ENCODE measurements at regions not wholly inside any gene's neighbourhood (a gene's known extent, or its start where the extent isn't known, plus 50 kb on each side); places are given as distances from the start of the nearest gene placed in this dataset.
A peak's percentile ranks its signal among the peaks of the same experiment; 100 is the strongest.

- POLR2A ChIA-PET, result no interaction called here
- CTCF ChIA-PET, result no interaction called here
Observed at GRCh38 chr7:15848901-15849300, 162.4 kb upstream of the MEOX2 start.

GRCh38 chr7:15848362-15848761 is 161.9 kb upstream of the MEOX2 start:
- POLR2A ChIA-PET, result no interaction called here
- DNase-seq (ENCODE audit: low read depth, low spot score), result no peak
- H3K4me3 ChIP-seq (ENCODE audit: low read depth, low read length), result no peak overlapping the region
- TF ChIP-seq CTCF (IDR thresholded peaks at IDR 0.05; ENCODE audit: insufficient read depth, low read length, missing control alignments), result no peak
- CTCF ChIA-PET, result no interaction called here

More at GRCh38 chr7:15848901-15849300, 162.4 kb upstream of the MEOX2 start:
- H3K4me3 ChIP-seq (ENCODE audit: low read depth, low read length), result no peak overlapping the region
- TF ChIP-seq CTCF (IDR thresholded peaks at IDR 0.05; ENCODE audit: insufficient read depth, low read length, missing control alignments), result no peak
- no peak for DNase-seq (ENCODE audit: low read depth, low spot score)

DNA sequence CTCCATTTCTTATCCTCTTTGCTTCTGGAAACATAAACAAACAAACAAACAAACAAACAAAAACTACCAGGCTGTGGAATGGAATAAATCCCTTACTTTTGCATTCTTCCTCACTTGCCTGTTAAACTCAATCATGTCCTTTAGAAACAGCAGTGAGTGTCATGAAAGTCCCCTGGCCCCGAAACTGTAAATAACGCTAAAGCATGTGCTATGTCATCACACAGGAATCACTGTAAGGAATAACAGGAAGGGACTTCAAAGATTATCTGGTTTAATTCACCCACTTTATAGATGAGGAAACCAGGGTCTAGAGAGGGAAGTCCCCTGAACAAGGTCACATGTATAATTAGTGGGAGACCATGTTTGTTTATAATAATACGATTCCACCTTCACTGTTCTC is 159.4 kb upstream of the MEOX2 start:
- DNase-seq (ENCODE audit: low read depth, low spot score), result no peak
- no peak for TF ChIP-seq CTCF (IDR thresholded peaks at IDR 0.05; ENCODE audit: insufficient read depth, low read length, missing control alignments)
- CTCF ChIA-PET, result no interaction called here
- POLR2A ChIA-PET, result no interaction called here
- H3K4me3 ChIP-seq (ENCODE audit: low read depth, low read length), result no peak overlapping the region

- POLR2A ChIA-PET, result no interaction called here
- TF ChIP-seq CTCF (IDR thresholded peaks at IDR 0.05; ENCODE audit: insufficient read depth, low read length, missing control alignments), result no peak
- no peak for DNase-seq (ENCODE audit: low read depth, low spot score)
- no peak overlapping the region for H3K4me3 ChIP-seq (ENCODE audit: low read depth, low read length)
- CTCF ChIA-PET, result no interaction called here
Observed at GRCh38 chr7:15845461-15845860, 159.0 kb upstream of the MEOX2 start.

DNA sequence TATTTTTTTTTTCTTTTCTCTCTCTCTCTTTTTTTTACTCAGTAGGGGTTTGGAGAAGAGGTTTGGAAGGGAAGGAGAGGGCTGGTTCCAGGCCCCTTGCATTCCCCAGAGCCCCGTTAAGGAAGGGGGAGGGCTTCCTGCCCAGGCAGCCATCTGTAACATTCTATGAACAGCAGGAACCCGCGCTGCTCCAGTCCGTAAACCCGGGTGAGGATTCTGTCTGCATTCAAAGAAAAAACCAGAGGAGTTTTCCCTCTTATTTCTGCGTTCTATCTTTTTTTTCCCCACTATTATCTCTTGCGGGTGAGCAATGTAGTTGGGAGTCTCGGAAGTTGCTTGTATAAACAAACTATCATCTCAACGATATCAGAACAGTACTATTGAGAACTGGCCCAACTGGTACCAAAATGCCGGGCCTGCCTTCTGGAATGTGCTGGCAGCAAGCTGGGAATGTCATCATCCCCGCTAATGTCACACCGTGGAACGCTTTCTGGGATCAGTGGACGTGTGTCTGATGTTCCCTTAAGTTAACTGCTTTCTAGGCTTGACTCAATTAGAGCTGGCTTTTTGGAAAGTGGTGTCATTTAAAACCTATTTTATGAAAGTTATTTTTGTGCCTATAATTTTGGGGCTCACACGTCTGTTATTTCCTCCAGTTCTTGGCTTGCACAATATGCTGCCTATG is 153.1 kb upstream of the MEOX2 start:
- TF ChIP-seq CTCF (IDR thresholded peaks at IDR 0.05; ENCODE audit: insufficient read depth, low read length, missing control alignments), result no peak
- CTCF ChIA-PET, result no interaction called here
- H3K4me3 ChIP-seq (ENCODE audit: low read depth, low read length), result peak overlapping the region; percentile 44
- POLR2A ChIA-PET, result no interaction called here
- no peak for DNase-seq (ENCODE audit: low read depth, low spot score)

DNA sequence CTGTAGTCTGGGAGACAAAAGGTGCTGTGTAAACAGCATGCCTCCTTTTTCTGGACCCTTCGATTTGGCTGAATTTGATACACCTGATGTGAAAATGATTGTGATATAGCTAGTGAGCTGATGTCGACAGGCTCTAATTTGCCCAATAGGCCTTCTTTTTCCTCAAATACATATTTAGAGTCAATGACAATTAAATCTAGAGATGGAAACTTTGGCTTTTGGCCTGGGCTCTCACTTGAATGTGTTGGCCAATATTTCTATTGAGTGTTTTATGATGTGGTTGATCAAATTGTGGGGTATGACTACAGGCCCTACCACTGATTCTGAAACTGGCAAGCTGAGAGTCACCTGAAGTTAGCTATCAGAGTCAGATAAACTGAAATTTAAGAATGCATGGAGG is 151.8 kb upstream of the MEOX2 start:
- ChIA-PET POLR2A (no interaction called here), CTCF (no interaction called here)
- no peak for DNase-seq (ENCODE audit: low read depth, low spot score)

More for the DNA sequence above, 151.8 kb upstream of the MEOX2 start:
- no peak for TF ChIP-seq CTCF (IDR thresholded peaks at IDR 0.05; ENCODE audit: insufficient read depth, low read length, missing control alignments)
- no peak overlapping the region for H3K4me3 ChIP-seq (ENCODE audit: low read depth, low read length)
